ENCODE measurements at regions not wholly inside any gene's neighbourhood (a gene's known extent, or its start where the extent isn't known, plus 50 kb on each side); places are given as distances from the start of the nearest gene placed in this dataset.
"Not testable (repeated sequence)": the region's sequence is repeated elsewhere in the genome, so short reads cannot be mapped to it uniquely, and the experiment has no call there.

GRCh38 chr20:43404878-43405277, 52.8 kb upstream of the SRSF6 start:
- peak in 1 of 2 donors; percentile 24 for DNase-seq (ENCODE audit: low read depth in 2 of 2)
- TF ChIP-seq, protein P1, sequence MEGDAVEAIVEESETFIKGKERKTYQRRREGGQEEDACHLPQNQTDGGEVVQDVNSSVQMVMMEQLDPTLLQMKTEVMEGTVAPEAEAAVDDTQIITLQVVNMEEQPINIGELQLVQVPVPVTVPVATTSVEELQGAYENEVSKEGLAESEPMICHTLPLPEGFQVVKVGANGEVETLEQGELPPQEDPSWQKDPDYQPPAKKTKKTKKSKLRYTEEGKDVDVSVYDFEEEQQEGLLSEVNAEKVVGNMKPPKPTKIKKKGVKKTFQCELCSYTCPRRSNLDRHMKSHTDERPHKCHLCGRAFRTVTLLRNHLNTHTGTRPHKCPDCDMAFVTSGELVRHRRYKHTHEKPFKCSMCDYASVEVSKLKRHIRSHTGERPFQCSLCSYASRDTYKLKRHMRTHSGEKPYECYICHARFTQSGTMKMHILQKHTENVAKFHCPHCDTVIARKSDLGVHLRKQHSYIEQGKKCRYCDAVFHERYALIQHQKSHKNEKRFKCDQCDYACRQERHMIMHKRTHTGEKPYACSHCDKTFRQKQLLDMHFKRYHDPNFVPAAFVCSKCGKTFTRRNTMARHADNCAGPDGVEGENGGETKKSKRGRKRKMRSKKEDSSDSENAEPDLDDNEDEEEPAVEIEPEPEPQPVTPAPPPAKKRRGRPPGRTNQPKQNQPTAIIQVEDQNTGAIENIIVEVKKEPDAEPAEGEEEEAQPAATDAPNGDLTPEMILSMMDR (IDR thresholded peaks at IDR 0.05; ENCODE audit: low read depth, low read length), result peak; percentile 22
- H3K4me3 ChIP-seq (replicated peaks in 1 of 2; ENCODE audit: low read depth in 2 of 2, low read length in 2 of 2), result no peak overlapping the region

- not testable (repeated sequence) for H3K4me3 ChIP-seq (replicated peaks in 1 of 2; ENCODE audit: low read depth in 2 of 2, low read length in 2 of 2); DNase-seq (ENCODE audit: low read depth in 2 of 2)
Observed at GRCh38 chr20:43400882-43401281, 56.8 kb upstream of the SRSF6 start.

DNA sequence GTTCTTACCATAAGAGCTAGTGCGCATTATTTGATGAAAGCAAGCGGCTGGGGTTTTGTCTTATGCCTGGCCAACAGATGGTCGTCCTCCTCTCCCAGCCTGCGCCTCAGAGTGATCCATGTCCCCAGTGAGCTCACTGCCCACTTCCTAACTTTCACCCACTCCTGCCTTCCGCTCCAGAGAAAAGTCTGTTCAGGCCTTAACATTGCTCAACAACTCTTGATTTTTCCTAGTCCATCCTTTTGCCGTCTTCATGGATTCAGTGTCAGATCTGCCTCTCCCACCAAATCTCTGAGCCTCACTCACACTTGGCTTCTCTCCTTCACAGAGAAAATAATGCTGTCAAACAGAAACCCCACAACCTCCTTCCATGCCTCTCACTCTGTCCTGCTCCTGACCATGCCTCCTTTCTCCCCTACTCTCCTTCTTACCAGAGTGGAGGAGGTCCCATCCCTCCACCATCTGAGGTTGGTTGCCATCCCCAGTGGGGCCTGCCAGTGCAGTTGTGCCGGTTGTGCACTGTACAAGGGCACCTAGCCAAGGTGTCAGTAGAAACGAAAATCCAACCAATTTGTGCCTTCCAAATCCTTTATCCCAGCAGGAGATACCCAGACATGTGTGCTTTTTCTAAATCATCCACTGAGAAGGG, 58.9 kb upstream of the SRSF6 start:
- no peak overlapping the region for H3K4me3 ChIP-seq (replicated peaks in 1 of 2; ENCODE audit: low read depth in 2 of 2, low read length in 2 of 2)
- DNase-seq (ENCODE audit: low read depth in 2 of 2), result no peak
- TF ChIP-seq, protein P1 (IDR thresholded peaks at IDR 0.05; ENCODE audit: low read depth, low read length), result no peak

DNA sequence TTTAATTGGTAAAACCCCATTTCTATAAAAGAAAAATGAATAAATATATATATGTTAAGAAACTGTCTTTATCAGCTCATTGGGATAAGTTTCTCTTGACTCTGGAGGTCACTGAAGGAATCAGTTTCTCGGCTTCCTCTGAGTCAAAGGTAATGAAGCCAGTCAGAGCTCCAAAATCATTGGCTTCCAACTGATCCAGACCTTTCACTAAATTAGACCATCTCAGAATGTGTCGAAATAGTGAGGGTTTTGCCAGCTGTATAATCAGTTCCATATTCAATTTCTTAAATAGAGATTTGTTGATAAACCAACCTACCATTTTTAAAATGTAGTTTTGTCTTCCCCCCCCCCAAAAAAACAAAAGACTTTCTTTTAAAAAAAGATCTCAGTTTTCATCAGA, 60.5 kb upstream of the SRSF6 start:
- no peak overlapping the region for H3K4me3 ChIP-seq (replicated peaks in 1 of 2; ENCODE audit: low read depth in 2 of 2, low read length in 2 of 2)
- TF ChIP-seq, protein P1 (IDR thresholded peaks at IDR 0.05; ENCODE audit: low read depth, low read length), result no peak
- DNase-seq (ENCODE audit: low read depth in 2 of 2), result no peak

DNA sequence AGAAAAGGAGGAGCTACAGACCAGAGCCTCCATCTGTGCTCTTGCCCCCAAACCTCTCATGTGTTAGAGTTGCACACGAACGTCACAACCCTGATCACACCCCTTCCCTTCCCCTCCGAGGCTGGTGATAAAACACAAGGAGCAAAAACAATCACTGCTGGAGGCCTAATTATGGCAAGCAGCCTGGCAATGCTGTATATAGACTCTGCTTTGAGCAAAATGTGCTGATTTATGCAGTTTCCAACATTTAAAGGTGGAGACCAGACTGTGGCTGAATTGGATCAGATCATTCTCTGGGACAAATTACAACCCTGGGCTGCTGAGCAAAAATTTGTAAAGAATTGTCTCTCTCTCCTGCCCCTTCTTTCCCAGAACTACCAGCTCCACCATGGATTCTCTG, 64.6 kb upstream of the SRSF6 start:
- TF ChIP-seq, protein P1 (IDR thresholded peaks at IDR 0.05; ENCODE audit: low read depth, low read length), result no peak
- DNase-seq (ENCODE audit: low read depth in 2 of 2), result no peak
- H3K4me3 ChIP-seq (replicated peaks in 1 of 2; ENCODE audit: low read depth in 2 of 2, low read length in 2 of 2), result no peak overlapping the region

DNA sequence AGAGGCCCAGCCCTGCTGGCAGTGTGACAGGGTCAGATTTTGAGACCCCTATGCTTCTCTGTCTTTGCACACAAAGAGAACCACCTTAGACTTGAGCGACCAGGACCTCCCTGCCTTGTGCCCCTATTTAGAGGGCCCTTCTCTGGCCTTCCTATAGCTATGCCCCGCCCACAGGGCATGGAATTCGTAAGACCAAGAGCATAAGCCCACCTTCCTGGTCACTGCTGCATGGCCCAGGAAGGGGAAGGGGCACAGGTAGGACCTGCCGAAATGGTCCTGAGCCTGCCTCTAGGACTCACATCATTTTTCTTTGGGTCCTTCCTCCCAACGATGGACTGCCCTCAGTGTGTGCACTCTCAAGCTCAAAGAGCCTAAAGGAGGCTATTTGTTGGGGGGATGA, 65.1 kb upstream of the SRSF6 start:
- no peak for DNase-seq (ENCODE audit: low read depth in 2 of 2)
- TF ChIP-seq, protein P1 (IDR thresholded peaks at IDR 0.05; ENCODE audit: low read depth, low read length), result no peak

DNA sequence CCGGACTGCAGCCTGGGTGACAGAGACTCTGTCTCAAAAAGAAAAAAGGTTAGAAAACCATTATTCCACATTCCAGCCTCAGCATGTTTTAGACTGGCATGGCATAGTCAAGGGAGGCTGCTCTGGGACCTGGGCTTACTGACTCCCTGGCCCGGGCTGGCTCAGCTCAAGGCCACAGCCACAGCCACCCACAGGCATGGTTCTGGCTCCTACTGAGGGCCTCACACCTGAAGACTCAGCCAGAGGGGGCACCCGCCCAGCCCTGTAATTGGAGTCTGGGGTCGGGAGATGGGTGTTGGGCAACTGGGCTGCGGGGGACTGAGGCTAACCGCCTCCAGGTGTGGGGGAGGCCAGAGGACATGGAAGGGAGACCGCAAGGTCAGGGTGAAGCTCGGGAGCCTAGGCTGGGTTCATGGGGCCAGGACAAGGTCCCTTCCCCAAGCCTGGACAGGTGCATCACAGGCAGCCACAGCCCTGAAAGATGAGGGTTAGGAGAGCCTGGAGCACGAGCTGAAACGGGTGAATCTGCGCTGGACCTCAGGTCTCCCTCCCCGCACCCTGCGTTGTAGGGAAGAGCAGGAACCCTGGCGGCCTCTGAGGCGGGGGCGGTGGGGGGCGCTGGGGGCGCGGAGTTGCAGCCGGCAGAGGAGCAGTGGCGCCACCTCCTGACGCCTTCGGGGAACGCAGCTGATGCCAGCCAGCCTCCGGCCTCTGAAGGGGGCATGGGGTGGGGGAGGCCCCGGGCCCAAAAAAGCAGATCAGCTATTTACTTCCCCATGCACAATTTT, 67.7 kb upstream of the SRSF6 start:
- no peak for DNase-seq (ENCODE audit: low read depth in 2 of 2)
- H3K4me3 ChIP-seq (replicated peaks in 1 of 2; ENCODE audit: low read depth in 2 of 2, low read length in 2 of 2), result no peak overlapping the region
- TF ChIP-seq, protein P1 (IDR thresholded peaks at IDR 0.05; ENCODE audit: low read depth, low read length), result peak; percentile 16

More for the DNA sequence above, 65.1 kb upstream of the SRSF6 start:
- no peak overlapping the region for H3K4me3 ChIP-seq (replicated peaks in 1 of 2; ENCODE audit: low read depth in 2 of 2, low read length in 2 of 2)
